DND-41 (cell line): ENCODE measurements at regions not wholly inside any gene's neighbourhood (a gene's known extent, or its start where the extent isn't known, plus 50 kb on each side); places are given as distances from the start of the nearest gene placed in this dataset.

Source experiments
- ATAC-seq: fragments of 200-7000 bp; cut with Tn5 transposase; 3 replicates; pipeline ENCODE4 v1.9.1; 2021; ENCODE audit warnings: low read depth; ENCODE audit not compliant: insufficient read depth
- DNase-seq: peaks from one replicate; pipeline ENCODE4 v3.0.0-alpha.2; 2020
- H2AFZ ChIP-seq: 2 replicates; pipeline ENCODE4 v1.6.0; 2012; ENCODE audit warnings: low read depth, low read length
- H3K27ac ChIP-seq: 2 replicates; pipeline ENCODE4 v1.5.1; 2012; ENCODE audit warnings: low read length, inconsistent platforms
- H3K27me3 ChIP-seq: fragments of 200-600 bp; sonication (generic); 2 replicates; pipeline ENCODE4 v1.6.0; 2012; ENCODE audit warnings: low read length, mild to moderate bottlenecking, inconsistent platforms; ENCODE audit not compliant: insufficient read depth, poor library complexity
- H3K36me3 ChIP-seq: 2 replicates; pipeline ENCODE4 v1.5.1; 2012; ENCODE audit warnings: low read length, inconsistent platforms; ENCODE audit not compliant: insufficient read depth
- H3K4me1 ChIP-seq: 2 replicates; pipeline ENCODE4 v1.5.1; 2012; ENCODE audit warnings: mild to moderate bottlenecking, low read length; ENCODE audit not compliant: insufficient read depth
- H3K4me2 ChIP-seq: 2 replicates; pipeline ENCODE4 v1.6.0; 2012; ENCODE audit warnings: mild to moderate bottlenecking, moderate library complexity, low read length, inconsistent platforms; ENCODE audit not compliant: insufficient read depth
- H3K4me3 ChIP-seq, 2 experiments: fragments of 200-600 bp in 1 of 2; shearing (Covaris generic) in 1 of 2; 2 replicates each; pipeline ENCODE4 v1.5.1; 2012 to 2016; ENCODE audit warnings: inconsistent platforms in 2 of 2, low read length in 2 of 2, mild to moderate bottlenecking in 2 of 2, low read depth in 1 of 2, moderate library complexity in 1 of 2
- H3K79me2 ChIP-seq: 2 replicates; pipeline ENCODE4 v1.6.0; 2012; ENCODE audit warnings: low read length, inconsistent platforms; ENCODE audit not compliant: insufficient read depth
- H3K9ac ChIP-seq: 2 replicates; pipeline ENCODE4 v1.6.0; 2012; ENCODE audit warnings: low read depth, mild to moderate bottlenecking, inconsistent platforms, low read length, moderate library complexity
- H3K9me3 ChIP-seq: 2 replicates; pipeline ENCODE4 v1.5.1; 2012; ENCODE audit warnings: low read length, moderate library complexity, mild to moderate bottlenecking, inconsistent platforms; ENCODE audit not compliant: insufficient read depth, severe bottlenecking
- H4K20me1 ChIP-seq: 2 replicates; pipeline ENCODE4 v1.6.0; 2012; ENCODE audit warnings: low read length; ENCODE audit not compliant: insufficient read depth
- EZH2 ChIP-seq: IDR thresholded peaks from 3 replicates; pipeline ENCODE4 v1.6.1; 2012; ENCODE audit warnings: borderline replicate concordance, low read depth, mild to moderate bottlenecking, moderate library complexity, low read length, inconsistent platforms; ENCODE audit not compliant: severe bottlenecking
- TF ChIP-seq, protein P1 (sequence below): IDR thresholded peaks from 2 replicates; pipeline ENCODE4 v1.5.1; 2012; ENCODE audit warnings: borderline replicate concordance, low read length, moderate library complexity, mild to moderate bottlenecking; ENCODE audit not compliant: poor library complexity, severe bottlenecking; ENCODE audit errors: extremely low read depth

DNA sequence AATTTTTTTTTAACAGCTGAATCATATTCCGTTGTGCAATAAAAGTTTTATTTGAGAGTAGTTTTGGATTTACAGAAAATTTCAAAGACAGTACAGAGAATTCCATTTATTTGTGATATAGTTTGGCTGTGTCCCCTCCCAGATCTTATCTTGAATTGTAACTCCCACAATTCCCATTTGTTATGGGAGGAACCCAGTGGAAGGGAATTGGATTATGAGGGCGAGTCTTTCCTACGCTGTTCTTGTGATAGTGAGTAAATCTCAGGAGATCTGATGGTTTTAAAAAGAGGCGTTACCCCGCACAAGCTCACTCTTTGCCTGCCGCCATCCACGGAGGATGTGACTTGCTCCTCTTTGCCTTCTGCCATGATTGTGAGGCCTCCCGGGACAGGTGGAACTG, 228.0 kb upstream of the MAGI2 start:
- ATAC-seq (no peak), DNase-seq (no peak)
- no peak overlapping the region for H3K9ac ChIP-seq
- H2AFZ ChIP-seq: no peak overlapping the region
- no peaks in the 10 kb centered on the region for H3K36me3 ChIP-seq
- no peaks in the 10 kb centered on the region for H3K4me1 ChIP-seq
- H3K4me3 ChIP-seq: no peak overlapping the region
- no peaks in the 10 kb centered on the region for H4K20me1 ChIP-seq
- H3K9me3 ChIP-seq: no peaks in the 10 kb centered on the region
- H3K4me2 ChIP-seq: no peak overlapping the region
- TF ChIP-seq, protein P1, sequence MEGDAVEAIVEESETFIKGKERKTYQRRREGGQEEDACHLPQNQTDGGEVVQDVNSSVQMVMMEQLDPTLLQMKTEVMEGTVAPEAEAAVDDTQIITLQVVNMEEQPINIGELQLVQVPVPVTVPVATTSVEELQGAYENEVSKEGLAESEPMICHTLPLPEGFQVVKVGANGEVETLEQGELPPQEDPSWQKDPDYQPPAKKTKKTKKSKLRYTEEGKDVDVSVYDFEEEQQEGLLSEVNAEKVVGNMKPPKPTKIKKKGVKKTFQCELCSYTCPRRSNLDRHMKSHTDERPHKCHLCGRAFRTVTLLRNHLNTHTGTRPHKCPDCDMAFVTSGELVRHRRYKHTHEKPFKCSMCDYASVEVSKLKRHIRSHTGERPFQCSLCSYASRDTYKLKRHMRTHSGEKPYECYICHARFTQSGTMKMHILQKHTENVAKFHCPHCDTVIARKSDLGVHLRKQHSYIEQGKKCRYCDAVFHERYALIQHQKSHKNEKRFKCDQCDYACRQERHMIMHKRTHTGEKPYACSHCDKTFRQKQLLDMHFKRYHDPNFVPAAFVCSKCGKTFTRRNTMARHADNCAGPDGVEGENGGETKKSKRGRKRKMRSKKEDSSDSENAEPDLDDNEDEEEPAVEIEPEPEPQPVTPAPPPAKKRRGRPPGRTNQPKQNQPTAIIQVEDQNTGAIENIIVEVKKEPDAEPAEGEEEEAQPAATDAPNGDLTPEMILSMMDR: no peak
- no peak for TF ChIP-seq EZH2
- H3K27ac ChIP-seq: no peak overlapping the region
- H3K27me3 ChIP-seq: no peaks in the 10 kb centered on the region
- no peaks in the 10 kb centered on the region for H3K79me2 ChIP-seq

DNA sequence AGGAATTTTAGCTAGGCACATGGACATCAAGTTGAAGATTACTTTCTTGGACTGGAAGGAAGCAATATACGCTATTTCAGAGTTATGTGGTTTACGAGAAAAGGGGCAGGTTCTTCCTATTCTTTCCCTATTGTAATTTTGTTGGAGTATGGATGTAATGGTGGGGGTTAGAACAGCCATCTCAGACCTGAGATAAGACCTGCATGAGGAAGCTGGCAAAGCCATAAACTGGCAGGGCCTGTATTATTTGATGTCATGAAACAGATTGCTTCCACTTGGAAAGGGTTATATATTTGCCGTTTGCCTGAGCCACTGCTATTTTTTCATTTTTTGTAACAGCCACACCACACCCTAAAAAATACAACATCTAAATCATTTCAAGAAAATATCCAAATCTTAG, 220.5 kb upstream of the MAGI2 start:
- Histone ChIP-seq H3K9ac (no peak overlapping the region), H3K4me3 (no peak overlapping the region), H3K79me2 (no peaks in the 10 kb centered on the region), H3K4me2 (no peak overlapping the region), H4K20me1 (no peaks in the 10 kb centered on the region), H3K27ac (no peak overlapping the region), H2AFZ (no peak overlapping the region), H3K4me1 (no peaks in the 10 kb centered on the region), H3K27me3 (no peaks in the 10 kb centered on the region), H3K36me3 (no peaks in the 10 kb centered on the region), H3K9me3 (no peaks in the 10 kb centered on the region)
- DNase-seq (no peak), ATAC-seq (no peak)
- TF ChIP-seq EZH2: no peak
- TF ChIP-seq, protein P1: no peak

DNA sequence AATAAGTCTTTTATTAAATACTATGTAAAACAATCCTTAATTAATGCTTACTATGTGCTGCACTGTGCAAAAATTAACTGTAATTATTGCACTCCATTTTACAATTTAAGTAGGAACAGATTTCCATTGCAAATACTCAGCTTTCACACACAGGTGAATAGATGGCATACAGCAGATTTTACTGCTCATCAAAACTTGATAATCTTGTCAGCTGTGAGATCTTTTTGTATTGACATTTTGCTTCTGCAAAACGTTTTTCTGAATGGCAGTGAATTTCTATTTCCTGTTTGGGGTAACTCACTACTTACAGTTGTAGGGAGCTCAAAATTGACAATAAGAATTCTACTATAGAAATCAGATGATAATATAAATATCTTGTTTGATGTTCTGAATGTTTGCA, 220.0 kb upstream of the MAGI2 start:
- H4K20me1 ChIP-seq: no peaks in the 10 kb centered on the region

DNA sequence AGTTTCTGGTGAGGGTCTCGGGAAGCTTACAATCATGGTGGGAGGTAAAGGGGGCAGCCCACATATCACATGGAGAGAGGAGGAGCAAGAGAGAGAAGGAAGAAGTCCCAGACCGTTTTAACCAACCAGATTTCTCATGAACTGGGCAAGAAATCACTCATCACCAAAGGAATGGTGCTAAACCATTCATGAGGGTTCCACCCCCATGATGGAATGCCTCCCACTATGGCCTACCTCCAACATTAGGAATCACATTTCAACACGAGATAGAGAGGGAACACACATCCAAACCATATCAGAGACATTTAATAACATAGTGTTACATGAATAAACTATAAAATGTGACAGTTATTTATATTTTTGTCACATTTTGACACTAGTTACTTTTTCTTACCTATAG, 214.8 kb upstream of the MAGI2 start:
- Histone ChIP-seq H3K36me3 (no peaks in the 10 kb centered on the region), H3K27ac (no peak overlapping the region), H4K20me1 (no peaks in the 10 kb centered on the region), H3K9me3 (no peaks in the 10 kb centered on the region), H3K79me2 (no peaks in the 10 kb centered on the region), H2AFZ (no peak overlapping the region), H3K4me2 (no peak overlapping the region), H3K9ac (no peak overlapping the region), H3K4me1 (no peaks in the 10 kb centered on the region), H3K27me3 (no peaks in the 10 kb centered on the region), H3K4me3 (no peak overlapping the region)
- ATAC-seq (no peak), DNase-seq (no peak)
- no peak for TF ChIP-seq EZH2
- TF ChIP-seq, protein P1: no peak

More for the DNA sequence above, 220.0 kb upstream of the MAGI2 start:
- Histone ChIP-seq H3K4me3 (no peak overlapping the region), H3K79me2 (no peaks in the 10 kb centered on the region), H3K9ac (no peak overlapping the region), H3K36me3 (no peaks in the 10 kb centered on the region), H3K27me3 (no peaks in the 10 kb centered on the region), H3K9me3 (no peaks in the 10 kb centered on the region), H3K4me1 (no peaks in the 10 kb centered on the region), H2AFZ (no peak overlapping the region), H3K4me2 (no peak overlapping the region), H3K27ac (no peak overlapping the region)
- ATAC-seq (no peak), DNase-seq (no peak)
- TF ChIP-seq, protein P1: no peak
- no peak for TF ChIP-seq EZH2
